Smooth muscle cell (in vitro differentiated cells): ENCODE measurements at regions not wholly inside any gene's neighbourhood (a gene's known extent, or its start where the extent isn't known, plus 50 kb on each side); places are given as distances from the start of the nearest gene placed in this dataset.

ENCODE experiments used
- DNase-seq: peaks from one replicate; lab custom pipeline; 2025; ENCODE audit not compliant: unreplicated experiment; lab: John Stamatoyannopoulos, UW
- H2AFZ ChIP-seq: fragments of 200-600 bp; sonication (generic); 2 replicates; pipeline ENCODE4 v1.6.0; 2016; ENCODE audit warnings: antibody characterized with exemption, low read depth, mild to moderate bottlenecking
- H3F3A ChIP-seq: fragments of 200-600 bp; sonication (generic); 2 replicates; pipeline ENCODE4 v1.6.0; 2017; ENCODE audit warnings: antibody characterized with exemption, low read depth
- H3K27ac ChIP-seq: fragments of 200-600 bp; sonication (generic); 2 replicates; pipeline ENCODE4 v1.5.1; 2016; ENCODE audit warnings: low read depth, mild to moderate bottlenecking
- H3K27me3 ChIP-seq: fragments of 200-600 bp; sonication (generic); 2 replicates; pipeline ENCODE4 v1.6.1; 2016; ENCODE audit warnings: low read depth, mild to moderate bottlenecking
- H3K36me3 ChIP-seq: fragments of 200-600 bp; sonication (generic); 2 replicates; pipeline ENCODE4 v1.5.1; 2016; ENCODE audit warnings: low read depth
- H3K4me1 ChIP-seq: fragments of 200-600 bp; sonication (generic); 2 replicates; pipeline ENCODE4 v1.5.1; 2016; ENCODE audit warnings: low read depth
- H3K4me2 ChIP-seq: fragments of 200-600 bp; sonication (generic); 2 replicates; pipeline ENCODE4 v1.6.0; 2016; ENCODE audit warnings: mild to moderate bottlenecking
- H3K4me3 ChIP-seq: fragments of 200-600 bp; sonication (generic); 2 replicates; pipeline ENCODE4 v1.5.1; 2016; ENCODE audit warnings: mild to moderate bottlenecking
- H3K79me2 ChIP-seq: fragments of 200-600 bp; sonication (generic); 2 replicates; pipeline ENCODE4 v1.6.0; 2016; ENCODE audit warnings: low read depth, mild to moderate bottlenecking
- H3K9ac ChIP-seq: fragments of 200-600 bp; sonication (generic); 2 replicates; pipeline ENCODE4 v1.6.0; 2016; ENCODE audit warnings: low read depth
- H3K9me3 ChIP-seq: fragments of 200-600 bp; sonication (generic); replicated peaks from 2 replicates; pipeline ENCODE4 v1.5.1; 2016; ENCODE audit warnings: low read depth
- H4K20me1 ChIP-seq: fragments of 200-600 bp; sonication (generic); 2 replicates; pipeline ENCODE4 v1.6.0; 2016; ENCODE audit warnings: low read depth
- CTCF ChIP-seq: fragments of 200-600 bp; sonication (generic); IDR thresholded peaks from 2 replicates; pipeline ENCODE4 v1.5.1; 2017; ENCODE audit warnings: borderline replicate concordance, mild to moderate bottlenecking, antibody characterized with exemption; ENCODE audit not compliant: insufficient read depth, poor library complexity, severe bottlenecking
- WGBS: methylation state at CpG from one replicate; pipeline ENCODE4 v1.1.7; 2016; ENCODE audit warnings: low lambda C conversion rate; 5-methylcytosine and 5-hydroxymethylcytosine counted together

DNA sequence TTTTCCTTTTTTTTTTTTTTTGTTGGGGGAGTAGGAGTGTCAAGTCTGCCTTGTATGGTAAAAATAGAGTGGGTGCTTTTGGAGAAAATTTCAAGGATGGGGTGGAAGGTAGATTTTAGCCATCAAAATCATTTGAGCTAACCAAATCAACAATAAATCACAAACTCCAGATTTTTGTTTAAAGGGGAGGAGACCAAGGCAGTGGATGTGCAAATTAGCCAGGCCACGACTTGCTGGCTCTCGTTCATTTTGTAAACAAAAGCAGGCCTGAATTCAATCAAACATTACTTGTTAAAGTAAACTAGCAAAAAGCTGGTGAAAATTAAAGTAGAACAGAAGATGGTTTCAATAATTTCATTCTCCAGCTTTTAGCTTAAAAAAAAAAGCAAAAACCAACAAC, 387.2 kb downstream of the BMP4 start:
- H3K79me2 ChIP-seq = no peaks in the 10 kb centered on the region
- no peaks in the 10 kb centered on the region for H3K4me1 ChIP-seq
- no peak overlapping the region for H3K4me2 ChIP-seq
- H3K9ac ChIP-seq = no peak overlapping the region
- no peaks in the 10 kb centered on the region for H3K27me3 ChIP-seq
- no peaks in the 10 kb centered on the region for H4K20me1 ChIP-seq
- WGBS = 48% methylated on average over 2 of the region's 2 CpGs
- no peak overlapping the region for H3K27ac ChIP-seq
- H3F3A ChIP-seq = no peaks in the 10 kb centered on the region
- no peak for DNase-seq
- no peak overlapping the region for H3K4me3 ChIP-seq
- H3K9me3 ChIP-seq = no peaks in the 10 kb centered on the region
- TF ChIP-seq CTCF = no peak
- no peak overlapping the region for H2AFZ ChIP-seq
- no peaks in the 10 kb centered on the region for H3K36me3 ChIP-seq

DNA sequence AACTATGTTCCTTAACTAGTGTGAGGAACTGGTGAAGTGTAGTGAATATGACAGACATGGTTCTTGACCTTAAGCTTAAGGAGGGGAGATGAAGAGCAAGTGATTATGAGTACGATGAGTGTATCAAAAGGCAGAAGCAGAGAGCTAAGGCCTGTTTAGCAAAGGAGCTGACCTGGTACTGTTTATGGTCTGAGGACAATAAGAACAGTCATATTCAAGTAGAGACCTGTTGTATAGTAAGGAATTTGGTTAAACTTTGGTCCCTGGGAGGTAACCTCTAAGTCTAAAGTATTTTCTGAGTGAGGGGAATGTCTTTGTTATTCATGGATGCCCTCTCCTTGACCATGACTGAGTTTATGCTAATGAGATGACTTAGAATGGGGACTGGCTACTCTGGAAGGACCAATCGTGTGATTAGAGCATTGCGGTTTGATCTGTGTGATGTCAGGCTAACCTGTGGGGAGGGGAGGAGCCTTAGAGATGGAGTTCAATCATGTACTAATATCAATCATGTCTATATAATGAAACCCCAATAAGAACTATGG, 389.3 kb downstream of the BMP4 start:
- Histone ChIP-seq H3K9ac (no peak overlapping the region), H3K4me3 (no peak overlapping the region), H3K27me3 (no peaks in the 10 kb centered on the region), H3K4me2 (no peak overlapping the region), H3K9me3 (peaks cover 3% of the 10 kb centered on the region), H3K4me1 (no peaks in the 10 kb centered on the region), H2AFZ (no peak overlapping the region), H4K20me1 (no peaks in the 10 kb centered on the region), H3F3A (no peaks in the 10 kb centered on the region), H3K79me2 (no peaks in the 10 kb centered on the region), H3K36me3 (no peaks in the 10 kb centered on the region), H3K27ac (no peak overlapping the region)
- 94% methylated on average over 3 of the region's 3 CpGs for WGBS
- DNase-seq = no peak
- no peak for TF ChIP-seq CTCF

GRCh38 chr14:53564870-53565269, 391.8 kb downstream of the BMP4 start:
- no peak overlapping the region for H2AFZ ChIP-seq
- no peak overlapping the region for H3K27ac ChIP-seq
- H3K4me1 ChIP-seq = no peaks in the 10 kb centered on the region
- no peaks in the 10 kb centered on the region for H3F3A ChIP-seq
- no peak overlapping the region for H3K4me3 ChIP-seq
- H3K27me3 ChIP-seq = no peaks in the 10 kb centered on the region
- no peaks in the 10 kb centered on the region for H4K20me1 ChIP-seq
- peaks cover 3% of the 10 kb centered on the region for H3K9me3 ChIP-seq
- H3K4me2 ChIP-seq = no peak overlapping the region
- H3K36me3 ChIP-seq = no peaks in the 10 kb centered on the region
- TF ChIP-seq CTCF = no peak
- WGBS = 89% methylated on average over 1 of the region's 1 CpG
- no peaks in the 10 kb centered on the region for H3K79me2 ChIP-seq
- no peak for DNase-seq
- H3K9ac ChIP-seq = no peak overlapping the region

DNA sequence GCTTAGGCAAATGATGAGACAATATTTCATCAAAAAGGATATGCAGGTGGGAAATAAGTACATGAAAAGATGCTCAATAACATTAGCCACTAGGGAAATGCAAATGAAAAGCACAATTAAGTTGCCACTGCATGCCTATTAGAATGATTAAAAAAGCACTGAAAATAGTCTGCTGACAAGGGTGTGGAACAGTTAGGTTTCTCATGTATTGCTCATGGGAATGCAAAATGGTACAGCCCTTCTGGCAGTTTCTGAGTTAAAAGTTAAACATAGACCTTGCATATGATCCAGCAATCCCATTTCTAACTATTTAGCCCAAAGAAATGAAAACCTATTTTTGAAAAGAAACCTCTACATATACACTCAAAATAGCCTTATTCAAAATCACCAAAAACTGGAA, 393.0 kb downstream of the BMP4 start:
- Histone ChIP-seq H3K9ac (no peak overlapping the region), H3K27me3 (no peaks in the 10 kb centered on the region), H3F3A (no peaks in the 10 kb centered on the region), H3K9me3 (peaks cover 3% of the 10 kb centered on the region), H3K4me2 (no peak overlapping the region), H3K36me3 (no peaks in the 10 kb centered on the region), H2AFZ (no peak overlapping the region), H3K4me3 (no peak overlapping the region), H3K4me1 (no peaks in the 10 kb centered on the region), H4K20me1 (no peaks in the 10 kb centered on the region), H3K27ac (no peak overlapping the region), H3K79me2 (no peaks in the 10 kb centered on the region)
- DNase-seq = no peak
- TF ChIP-seq CTCF = no peak
